ENCODE measurements at regions not wholly inside any gene's neighbourhood (a gene's known extent, or its start where the extent isn't known, plus 50 kb on each side); places are given as distances from the start of the nearest gene placed in this dataset.

DNA sequence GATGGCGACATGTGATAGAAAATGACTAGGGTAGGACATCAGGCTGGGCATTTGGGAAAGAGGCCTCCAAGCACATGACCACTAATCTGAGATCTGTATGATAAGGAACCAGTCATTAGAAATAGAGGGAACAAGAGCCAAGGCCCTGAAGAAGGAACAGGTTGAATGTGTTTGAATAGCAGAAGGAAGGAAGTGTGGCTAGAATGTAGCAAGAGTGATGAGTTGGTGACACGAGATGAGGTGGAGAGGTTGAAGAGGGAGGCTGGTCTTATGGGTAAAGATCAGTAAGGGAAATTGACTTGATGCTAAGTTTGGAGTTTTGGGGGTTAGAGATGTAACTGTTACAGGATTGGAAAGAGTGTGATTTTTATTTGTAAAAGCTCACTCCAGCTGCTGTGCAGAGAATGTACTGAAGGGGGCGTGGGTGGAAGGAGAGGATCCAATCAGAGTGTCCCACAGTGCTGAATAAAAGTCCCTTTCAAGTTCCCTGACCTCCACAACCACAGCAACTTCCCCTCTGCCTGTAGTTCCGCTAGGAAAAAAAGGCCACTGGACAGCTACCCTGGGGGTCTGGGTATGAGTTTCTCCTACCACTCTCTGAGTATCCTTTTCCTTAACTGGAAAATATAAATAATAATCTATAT, 295.0 kb downstream of the OMA1 start:
- TF ChIP-seq, protein P1, sequence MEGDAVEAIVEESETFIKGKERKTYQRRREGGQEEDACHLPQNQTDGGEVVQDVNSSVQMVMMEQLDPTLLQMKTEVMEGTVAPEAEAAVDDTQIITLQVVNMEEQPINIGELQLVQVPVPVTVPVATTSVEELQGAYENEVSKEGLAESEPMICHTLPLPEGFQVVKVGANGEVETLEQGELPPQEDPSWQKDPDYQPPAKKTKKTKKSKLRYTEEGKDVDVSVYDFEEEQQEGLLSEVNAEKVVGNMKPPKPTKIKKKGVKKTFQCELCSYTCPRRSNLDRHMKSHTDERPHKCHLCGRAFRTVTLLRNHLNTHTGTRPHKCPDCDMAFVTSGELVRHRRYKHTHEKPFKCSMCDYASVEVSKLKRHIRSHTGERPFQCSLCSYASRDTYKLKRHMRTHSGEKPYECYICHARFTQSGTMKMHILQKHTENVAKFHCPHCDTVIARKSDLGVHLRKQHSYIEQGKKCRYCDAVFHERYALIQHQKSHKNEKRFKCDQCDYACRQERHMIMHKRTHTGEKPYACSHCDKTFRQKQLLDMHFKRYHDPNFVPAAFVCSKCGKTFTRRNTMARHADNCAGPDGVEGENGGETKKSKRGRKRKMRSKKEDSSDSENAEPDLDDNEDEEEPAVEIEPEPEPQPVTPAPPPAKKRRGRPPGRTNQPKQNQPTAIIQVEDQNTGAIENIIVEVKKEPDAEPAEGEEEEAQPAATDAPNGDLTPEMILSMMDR (IDR thresholded peaks at IDR 0.05) = no peak
- TF ChIP-seq POLR2A (IDR thresholded peaks at IDR 0.05) = no peak

Data from Peyer's patch (tissue), 4 donors.